ENCODE measurements at regions not wholly inside any gene's neighbourhood (a gene's known extent, or its start where the extent isn't known, plus 50 kb on each side); places are given as distances from the start of the nearest gene placed in this dataset.

DNA sequence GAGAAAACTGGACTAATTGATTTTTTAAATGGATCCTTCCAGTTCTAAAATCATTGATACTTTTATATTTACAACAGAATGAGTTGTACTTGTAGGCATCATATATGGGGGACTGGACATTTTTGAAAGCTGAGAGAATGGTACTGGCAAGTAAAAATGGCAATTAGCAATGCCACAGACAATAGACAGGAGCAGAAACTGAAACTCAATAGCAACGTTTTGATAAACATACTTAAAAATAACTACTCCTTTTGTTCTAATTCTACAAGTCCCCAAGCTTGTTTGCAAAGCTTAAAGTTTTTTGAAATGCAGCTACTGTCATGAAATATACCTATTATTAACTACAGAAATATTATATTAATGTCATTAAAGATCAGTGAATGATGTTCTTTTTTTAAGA, 52.8 kb upstream of the FBXL7 start:
- no peak for DNase-seq

DNA sequence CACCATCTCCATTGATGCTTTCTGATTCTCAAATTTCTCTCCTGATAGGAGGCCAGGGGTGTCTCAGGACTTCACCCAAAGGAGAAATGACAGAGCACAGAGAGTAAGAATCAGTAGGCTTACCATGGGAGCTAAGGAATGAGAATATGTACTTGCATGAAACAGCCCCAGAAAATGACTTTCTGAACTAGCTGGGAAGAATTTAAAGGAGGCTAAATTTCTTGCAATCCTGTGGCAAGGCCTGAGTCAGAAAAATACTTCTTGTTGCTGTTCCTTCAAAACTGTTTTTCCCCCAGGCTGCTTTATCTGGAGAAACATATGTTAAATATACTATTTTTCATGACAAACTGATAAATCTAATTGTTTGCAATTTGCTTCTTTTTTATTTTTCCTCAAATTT, 53.4 kb upstream of the FBXL7 start:
- no peak for DNase-seq

DNA sequence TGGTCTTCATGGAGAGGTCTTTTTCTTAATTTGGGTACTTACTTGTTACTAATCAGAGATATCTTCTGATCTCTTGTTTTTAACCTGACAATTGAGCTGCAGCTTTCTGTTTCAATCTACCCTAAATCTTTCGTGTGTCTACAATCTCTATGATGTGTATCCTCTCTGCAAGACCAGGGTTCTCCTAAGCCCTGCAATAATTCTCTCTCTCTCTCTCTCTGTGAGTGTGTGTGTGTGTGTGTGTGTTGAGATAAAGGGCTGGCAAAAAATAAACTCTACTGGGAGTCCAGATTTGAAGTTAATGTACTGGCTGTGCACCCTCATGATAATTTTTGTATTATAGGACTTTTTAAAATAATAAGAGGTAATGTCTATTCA, 57.8 kb upstream of the FBXL7 start:
- no peak for DNase-seq

DNA sequence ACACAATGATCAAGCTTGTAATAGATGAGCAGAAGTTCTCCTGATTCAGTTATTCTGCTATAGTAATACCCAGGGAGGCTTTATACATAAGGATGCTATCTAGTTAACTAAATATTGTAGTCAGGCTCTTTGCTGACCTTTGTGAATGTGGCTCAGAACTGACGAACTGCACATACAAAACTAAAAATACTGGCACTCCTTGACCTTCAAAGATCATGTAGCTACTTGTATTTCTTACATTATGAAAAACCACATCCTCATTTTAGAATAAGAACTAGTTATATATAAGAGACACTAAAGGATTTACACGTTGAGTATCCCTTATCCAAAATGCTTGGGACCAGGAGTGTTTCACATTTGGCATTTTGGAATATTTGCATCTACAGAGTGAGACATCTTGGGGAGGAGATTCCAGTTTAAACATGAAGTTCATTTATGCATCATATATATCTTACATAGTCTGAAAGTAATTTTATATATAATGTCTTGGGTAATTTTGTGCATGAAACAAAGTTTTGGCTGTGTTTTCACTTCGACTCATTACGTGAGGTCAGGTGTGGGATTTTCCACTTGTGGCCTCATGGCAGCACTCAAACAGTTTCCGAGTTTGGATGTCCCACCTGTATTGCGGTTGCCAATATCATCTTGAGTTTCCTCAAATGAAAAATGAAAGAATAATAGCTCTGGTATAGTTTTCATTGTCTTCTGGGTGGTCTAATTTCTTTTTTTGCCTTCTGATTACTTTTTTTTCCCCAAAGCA, 58.4 kb upstream of the FBXL7 start:
- no peak for DNase-seq

GRCh38 chr5:15440434-15440833, 59.5 kb upstream of the FBXL7 start:
- DNase-seq = no peak

DNA sequence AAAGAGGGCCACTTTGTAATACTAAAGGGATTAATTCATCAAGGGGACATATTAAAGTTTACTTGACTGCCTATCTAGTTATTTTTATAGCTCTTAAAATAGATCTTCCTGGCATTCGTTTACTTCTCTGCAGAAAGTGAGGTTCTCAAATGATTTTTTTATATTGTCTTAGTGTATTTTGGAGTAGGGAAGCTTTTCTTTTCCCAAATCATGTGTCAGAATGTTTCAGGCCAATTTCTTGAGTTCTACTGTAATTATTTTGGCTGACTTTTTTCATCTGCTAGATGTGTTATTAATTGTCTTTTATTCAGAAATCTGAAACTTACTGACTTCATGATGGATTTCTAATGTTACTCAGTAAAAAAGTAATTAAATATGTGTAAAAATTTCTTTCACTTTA, 60.2 kb upstream of the FBXL7 start:
- no peak for DNase-seq

- DNase-seq = no peak
Observed at GRCh38 chr5:15433709-15434108, 66.3 kb upstream of the FBXL7 start.

- DNase-seq = no peak
Observed at GRCh38 chr5:15431923-15432322, 68.1 kb upstream of the FBXL7 start.

- peak in 1 of 51 donors; percentile 28 for DNase-seq
Observed at GRCh38 chr5:15425766-15426165, 74.2 kb upstream of the FBXL7 start.

DNA sequence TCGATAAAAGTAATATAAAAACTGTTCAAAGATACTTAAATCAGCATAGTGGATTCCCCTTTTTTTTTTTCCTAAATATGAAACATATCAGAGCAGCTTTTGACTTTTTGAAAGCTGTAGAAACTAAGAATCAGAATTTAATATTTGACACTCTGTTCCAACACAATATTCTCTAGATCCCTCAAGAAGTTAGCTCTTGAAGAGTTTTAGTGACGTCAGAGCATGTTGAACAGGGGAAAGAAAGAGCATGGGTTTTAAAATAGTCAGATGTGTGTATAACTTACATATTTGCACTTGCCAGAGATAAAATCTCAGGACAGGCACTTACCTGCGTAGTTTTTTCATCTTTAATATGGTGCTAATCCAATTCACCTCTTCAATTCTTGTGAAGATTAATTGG, 75.2 kb upstream of the FBXL7 start:
- DNase-seq = no peak

GRCh38 chr5:15421921-15422412, 78.0 kb upstream of the FBXL7 start:
- no peak for DNase-seq

DNA sequence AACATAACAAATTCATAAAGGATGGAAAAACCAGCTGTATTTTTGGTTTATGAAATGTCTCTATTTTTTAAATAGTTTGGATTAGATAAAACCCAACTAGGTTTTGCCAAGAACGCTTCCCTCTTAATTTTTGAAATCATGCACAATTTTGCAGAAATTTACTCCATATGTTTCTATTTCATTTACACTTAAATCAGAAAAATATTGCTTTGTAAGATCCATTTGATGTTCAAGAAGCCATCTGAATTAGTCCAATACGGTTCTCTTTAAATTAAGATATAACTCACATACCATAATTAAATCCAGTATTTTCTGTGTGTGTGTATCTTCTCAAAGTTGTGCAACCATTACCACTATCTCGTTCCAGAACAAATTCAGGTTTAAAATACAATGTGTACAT, 78.6 kb upstream of the FBXL7 start:
- DNase-seq = no peak

GRCh38 chr5:15420201-15420600, 79.8 kb upstream of the FBXL7 start:
- DNase-seq = no peak

- no peak for DNase-seq
Observed at GRCh38 chr5:15417156-15417555, 82.8 kb upstream of the FBXL7 start.

GRCh38 chr5:15406478-15406877, 93.5 kb upstream of the FBXL7 start:
- DNase-seq = no peak

GRCh38 chr5:15393146-15393545, 106.8 kb upstream of the FBXL7 start:
- DNase-seq = no peak

DNA sequence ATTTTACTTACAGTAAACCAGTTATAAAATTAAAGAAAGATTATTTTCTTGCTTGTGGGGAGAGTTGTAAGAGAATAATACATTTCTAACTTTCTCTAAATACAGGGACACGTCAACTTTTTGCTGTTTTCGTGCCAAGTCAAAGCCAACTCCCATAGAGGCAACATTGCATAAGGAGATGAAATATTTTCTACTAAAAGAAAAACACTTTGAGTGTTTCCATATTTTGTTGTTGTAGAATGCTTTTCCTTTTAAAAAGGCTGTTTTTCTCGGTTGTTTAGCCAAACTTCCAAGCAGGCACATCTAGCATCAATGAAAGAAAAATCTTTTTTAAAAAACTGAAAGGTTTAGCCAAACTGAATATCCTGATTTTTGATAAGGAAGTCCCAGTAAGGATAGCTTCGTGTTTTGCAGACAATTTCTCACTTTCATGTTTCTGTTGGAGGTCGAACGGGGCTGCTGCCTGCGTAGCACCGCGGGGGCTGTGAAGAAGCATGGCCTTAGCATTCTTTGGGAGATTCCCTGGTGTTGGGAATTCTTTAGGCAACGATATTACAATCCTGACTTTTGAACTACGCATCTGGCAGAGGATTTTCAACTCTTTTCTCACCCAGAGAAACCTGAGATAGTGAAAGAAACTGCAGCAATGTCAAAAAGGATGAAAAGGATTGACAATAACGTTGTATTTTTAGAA, 108.1 kb upstream of the FBXL7 start:
- no peak for DNase-seq

DNA sequence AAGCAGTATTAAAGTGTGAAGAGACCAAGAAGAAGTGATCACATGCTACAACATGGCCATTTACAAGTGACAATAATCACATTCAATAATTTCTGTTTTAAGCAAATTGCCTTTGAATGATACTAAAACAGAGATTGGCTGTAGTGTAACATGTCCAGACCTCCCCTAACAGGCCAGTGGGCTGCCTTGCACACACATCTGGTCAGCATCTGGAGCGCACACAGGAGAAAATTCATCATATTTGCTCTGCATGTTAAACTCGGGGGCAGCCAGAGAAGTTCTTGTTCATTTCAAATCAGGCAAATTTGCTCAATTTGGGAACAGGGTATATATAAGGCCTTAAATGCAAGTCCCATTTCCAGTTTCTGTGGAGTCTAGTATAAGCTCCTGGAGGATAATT, 111.1 kb upstream of the FBXL7 start:
- no peak for DNase-seq

DNA sequence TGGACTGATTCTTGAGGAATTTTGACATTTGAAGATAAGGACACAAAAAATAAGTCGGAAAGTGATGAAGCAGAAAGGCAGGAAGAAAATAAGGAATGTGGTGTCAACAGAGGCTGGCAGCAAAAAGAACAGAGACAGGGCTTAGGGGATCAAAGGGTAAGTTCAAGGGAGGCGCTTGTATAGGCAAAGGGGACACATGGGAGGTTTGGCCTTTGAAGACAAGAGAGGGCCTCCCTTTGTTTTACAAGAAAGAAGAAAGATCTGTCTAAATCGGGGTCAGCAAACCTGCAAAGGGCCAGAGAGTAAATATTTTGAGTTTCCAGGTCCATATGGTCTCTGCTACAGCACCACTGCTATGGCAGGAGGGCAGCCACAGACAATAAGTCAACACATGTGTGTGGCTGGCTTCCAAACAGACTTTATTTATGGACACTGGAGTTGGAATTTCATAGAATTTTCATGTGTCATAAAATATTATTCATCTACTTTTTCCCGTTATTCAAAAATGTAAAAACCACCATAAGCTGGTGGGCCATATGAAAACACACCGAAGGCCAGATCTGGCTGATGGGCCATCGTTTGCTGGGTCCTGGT, 112.0 kb upstream of the FBXL7 start:
- DNase-seq = no peak

DNA sequence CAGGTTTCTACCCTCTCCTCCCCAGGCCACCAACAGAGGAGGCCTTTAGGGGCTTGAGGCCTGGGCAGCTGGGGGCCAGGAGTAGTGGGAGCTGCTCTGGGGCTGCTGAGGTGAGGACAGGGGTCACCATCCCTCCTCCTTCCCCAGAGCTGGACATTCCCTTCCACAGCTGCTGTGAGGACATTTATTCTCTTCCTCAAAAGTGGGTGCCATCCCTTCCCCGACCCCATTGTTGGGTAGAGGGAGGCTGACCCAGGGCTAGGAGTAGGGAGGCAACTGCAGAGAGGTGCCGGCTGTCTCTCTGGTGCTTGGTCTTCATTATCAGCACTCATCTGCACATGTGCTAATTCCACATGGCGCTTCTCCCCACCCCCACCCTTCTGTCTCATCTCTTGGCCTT, 113.9 kb upstream of the FBXL7 start:
- DNase-seq = no peak

- no peak for DNase-seq
Observed at GRCh38 chr5:15385553-15385952, 114.4 kb upstream of the FBXL7 start.

DNA sequence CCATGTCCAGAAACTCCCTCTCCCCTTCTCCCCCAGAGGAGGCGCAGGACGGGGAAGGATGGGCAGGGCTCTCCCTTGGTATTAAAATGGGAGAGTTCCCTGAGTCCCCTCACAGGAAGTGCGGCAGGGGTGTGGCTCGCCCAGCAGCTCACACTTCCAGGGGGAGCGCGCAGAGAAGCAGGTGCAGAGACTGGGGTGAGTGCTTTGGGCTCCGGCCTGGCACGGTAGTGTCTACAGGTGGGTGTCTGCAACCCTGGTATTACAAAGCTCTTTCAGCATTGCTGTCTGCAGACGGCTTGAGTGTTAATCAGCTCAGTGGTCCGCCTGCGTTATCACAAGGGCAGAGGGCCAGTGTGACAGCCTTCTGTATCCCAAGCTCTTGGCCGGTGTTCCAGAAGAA, 114.9 kb upstream of the FBXL7 start:
- DNase-seq = no peak

DNA sequence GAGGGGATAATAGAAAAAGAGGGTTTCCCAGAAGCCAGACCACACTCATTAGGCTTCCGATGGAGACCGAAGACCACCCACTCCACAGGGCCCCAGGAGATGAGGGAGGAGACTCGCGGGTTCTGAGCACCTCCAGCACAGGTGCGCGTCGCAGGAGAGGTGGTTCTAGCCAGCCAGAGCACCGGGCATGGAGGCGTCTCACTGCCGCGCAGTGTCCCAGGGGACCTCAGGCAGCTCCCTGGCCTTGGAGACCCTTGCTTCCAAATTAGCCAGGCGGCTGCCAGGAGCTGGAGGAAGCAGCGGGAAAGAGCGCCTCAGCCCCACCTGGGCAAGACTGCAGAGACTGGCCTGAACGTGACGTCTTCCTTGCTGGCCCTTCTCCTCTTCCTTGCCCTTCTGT, 115.4 kb upstream of the FBXL7 start:
- no peak for DNase-seq
